CD4-positive, alpha-beta T cell treated with Interleukin-10 for 1 hour (primary cell): ENCODE measurements at regions not wholly inside any gene's neighbourhood (a gene's known extent, or its start where the extent isn't known, plus 50 kb on each side); places are given as distances from the start of the nearest gene placed in this dataset.
A peak's percentile ranks its signal among the peaks of the same experiment; 100 is the strongest.

Experiments
- DNase-seq: peaks from one replicate; pipeline ENCODE4 v3.0.0-alpha.2; 2020

DNA sequence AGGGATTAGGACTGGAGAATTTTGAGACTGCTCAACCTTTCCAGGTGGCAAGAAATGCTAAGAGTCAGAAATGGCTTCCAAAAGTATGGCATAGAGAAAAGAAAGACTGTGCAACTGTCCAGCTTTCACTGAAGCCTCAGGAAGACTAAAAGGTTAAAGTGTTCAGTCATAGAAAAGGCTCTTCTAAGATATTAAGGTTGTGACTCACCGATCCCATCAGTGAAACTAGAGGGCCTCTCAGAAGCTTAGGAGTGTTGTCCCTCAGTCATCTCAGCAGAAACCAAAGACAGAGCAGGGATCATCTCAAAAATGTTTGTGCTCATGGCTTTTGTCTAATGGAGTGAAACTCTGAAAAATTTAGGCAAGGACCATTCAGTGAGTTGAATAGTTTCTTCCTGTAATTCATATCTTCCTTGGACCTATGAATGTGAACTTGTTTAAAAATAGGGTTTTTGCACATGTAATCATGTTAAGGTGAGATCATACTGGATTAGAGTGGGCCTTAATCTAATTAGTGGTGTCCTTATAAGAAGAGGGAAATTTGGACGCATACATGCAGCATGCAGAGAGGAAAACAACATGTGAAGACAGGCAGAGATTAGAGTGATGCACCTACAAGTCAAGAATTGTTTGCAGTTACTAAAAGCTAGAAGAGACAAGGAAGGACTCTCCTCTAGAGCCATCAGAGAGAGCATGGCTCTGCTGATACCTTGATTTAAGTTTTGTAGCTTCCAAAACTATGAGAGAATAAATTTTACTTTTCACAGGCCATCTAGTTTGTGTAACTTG lies 71.3 kb downstream of the RPE65 start:
- DNase-seq, result no peak

DNA sequence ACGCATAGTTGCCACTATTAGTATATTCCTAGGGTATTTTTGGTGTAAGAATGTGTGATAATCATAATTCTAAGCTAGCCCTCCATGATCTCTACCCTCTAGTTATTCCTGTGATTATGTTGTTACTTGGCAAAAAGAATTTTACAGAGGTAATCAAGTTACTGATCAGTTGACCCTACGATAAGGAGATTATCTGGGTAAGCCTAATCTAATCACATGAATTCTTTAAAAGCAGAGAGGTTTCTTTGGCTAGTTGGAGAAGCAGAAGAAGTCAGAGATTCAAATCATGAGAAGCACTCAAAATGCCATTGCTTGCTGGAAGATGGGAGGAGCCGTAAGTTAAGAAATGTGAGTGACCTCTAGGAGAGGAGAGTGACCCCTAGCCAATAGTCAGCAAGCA lies 72.7 kb downstream of the RPE65 start:
- DNase-seq, result no peak

DNA sequence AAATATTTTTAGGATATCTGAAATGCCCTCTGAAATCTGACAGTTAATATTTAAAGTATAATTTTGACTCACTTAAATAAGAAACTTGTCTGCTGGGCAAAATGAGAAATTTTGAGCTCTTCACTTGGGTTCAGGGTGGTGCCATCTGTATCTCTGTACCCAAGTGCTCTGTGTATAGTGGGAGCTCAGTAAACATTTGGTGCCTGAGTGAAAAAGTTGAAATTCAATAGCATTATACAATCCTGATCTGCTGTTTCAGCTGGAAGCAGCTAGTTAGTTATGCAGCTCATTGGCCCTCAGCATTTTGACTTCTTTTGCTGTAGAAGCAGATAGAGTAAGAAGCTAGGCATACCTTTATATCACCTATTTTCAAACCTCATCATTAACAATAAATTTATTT lies 73.3 kb downstream of the RPE65 start:
- no peak for DNase-seq

DNA sequence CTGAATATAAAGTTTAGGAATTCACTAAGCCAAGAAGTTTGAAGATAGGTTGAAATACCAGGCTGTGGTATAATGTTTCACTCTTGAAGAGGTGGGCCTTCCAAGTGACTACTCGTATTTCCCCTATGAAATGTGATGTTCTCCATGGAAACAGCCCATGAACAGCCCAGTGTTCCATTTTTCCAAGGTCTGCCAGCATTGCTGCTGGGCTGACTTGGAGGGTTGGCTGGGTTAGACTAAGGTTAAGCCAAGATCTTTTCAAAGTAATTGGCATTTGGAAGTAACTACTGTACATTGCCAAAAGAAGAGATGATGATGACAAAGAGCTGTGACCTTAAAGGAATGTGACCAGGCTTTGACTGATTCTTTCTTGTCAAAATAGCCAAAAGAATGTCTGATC lies 73.8 kb downstream of the RPE65 start:
- no peak for DNase-seq

DNA sequence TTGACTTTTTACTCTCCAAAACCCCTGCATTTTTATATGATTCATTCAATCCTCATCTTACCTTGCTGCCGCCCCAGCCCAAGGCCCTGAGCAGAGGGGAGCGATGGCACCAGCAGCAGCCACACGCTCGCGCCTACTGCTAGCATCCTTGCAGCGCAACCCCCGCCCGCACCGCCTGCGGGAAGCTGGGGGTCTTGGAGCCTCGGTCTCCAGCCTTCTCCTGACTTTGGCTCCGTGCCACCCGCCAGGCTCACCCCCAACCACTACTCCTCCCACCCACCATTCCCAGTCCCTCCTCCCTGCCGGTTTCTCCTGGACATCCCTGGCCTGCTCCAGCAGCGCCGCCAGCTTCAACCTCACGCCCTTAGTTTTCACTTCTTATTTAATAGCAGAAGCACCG lies 76.6 kb downstream of the RPE65 start:
- no peak for DNase-seq

DNA sequence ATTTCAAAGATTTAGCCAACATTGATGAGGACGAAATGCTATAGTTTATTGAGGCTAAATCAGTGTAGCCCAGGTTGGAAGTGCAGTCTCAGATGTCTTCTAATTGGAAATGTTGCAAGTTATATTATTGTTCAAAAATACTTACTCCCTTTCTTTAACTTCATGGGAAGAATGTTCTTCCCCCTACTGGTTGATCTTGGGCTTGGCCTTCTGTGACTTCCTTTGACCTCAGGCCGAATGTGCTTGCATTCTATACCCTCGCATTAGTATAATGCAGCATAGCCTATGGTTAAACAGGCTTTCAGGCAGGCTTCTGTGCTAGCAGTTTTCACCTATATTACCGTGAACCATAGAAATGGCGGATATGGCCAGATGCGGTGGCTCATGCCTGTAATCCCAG lies 77.3 kb downstream of the RPE65 start:
- no peak for DNase-seq

DNA sequence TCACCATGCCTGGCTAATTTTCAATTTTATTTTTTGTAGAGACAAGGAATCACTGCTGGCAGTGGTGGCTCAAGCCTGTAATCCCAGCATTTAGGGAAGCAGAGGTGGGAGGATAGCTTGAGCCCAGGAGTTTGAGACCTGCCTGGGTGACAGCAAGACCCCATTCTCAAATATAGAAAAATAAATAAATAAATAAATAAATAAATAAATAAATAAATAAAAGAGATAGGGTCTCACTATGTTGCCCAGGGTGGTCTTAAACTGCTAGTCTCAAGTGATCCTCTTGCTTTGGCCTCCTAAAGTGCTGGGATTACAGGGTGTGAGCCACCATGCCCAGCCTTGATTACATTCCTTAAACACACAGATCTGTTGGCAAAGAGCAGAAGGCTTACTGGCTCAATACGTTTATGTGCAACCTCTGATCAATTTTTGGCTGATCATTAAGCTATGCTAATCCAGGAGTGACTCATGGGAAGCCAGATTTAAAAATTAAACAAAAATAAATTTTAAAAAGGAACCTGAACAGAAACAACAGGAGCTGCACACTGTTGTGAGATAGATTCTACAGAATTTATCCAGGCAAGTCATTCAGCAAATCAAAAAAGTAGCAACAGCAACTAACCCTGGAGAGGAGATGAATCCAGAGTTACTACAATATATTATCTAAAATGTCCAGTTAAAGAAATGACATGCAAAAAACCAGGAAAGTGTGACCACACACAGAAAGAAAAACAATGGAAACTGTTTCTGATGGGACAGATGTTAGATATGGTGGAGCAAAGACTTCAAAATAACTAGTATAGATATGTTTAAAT lies 79.4 kb downstream of the RPE65 start:
- no peak for DNase-seq

DNA sequence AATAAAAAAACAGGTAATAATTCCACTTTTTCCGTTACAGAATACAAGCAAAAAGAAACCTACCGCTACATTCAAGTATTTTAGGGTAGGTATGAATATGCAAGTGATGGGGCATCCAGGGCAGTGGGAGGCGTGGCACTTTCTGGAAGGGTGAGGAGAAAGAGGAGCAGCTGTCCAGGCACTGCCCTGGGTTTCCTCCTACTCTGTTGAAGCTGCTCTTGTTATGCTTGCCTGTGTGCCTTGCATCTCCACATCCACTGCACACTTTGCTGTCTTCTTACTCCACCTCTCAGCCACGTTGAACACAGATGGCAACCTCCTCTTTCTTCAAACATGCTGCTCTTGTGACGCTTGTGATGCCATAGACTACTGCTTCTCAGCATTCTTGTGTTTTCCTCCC lies 83.2 kb downstream of the RPE65 start:
- no peak for DNase-seq

DNA sequence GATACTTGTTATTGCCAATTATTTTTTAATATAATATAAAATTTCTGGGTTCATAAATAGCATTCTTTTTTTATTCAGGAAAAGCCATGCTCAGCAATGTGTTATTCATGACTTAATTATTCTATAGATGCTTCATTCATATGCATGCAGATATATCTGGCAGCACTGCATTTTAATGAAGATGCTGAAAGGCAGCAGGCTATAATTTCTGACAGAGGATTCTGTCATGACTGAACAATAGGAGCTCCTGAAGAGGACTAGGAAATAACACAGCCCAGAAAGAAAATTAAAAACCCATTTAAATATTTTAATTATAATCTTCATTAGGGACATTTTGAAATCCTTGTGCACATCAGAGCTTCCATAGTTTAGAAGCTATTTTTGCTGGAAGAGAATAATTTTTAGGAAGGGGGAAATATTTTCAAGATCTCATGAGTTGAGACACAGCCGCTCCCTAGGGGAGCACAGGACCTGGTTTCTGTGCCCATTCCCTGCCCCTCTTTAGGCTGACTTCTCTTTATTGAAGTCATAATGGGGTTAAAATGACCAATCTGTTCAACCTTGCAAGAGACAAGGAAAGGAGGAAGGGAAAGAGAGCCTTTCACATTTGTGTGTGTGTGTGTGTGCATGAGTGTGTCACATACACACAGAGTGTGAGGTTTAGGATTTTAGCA lies 83.9 kb downstream of the RPE65 start:
- DNase-seq, result no peak

DNA sequence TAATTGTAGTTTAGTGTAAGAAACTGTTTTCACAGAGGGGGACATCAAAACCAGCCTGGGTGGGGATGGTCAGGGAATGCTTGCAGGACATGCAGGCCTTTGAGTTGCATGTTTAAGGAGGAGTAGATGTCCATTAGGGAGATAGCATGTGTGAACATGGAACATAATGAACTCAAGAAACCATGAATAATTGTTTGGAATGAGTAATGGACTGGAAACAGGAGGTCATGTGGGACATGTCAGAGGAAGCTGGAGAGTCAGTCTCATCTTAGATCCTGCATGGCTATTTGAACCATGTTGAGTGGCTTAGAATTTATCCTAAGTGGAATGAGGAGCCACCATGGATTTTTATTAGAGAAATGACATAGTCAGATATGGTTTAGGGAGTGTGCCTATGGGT lies 86.4 kb downstream of the RPE65 start:
- no peak for DNase-seq

DNA sequence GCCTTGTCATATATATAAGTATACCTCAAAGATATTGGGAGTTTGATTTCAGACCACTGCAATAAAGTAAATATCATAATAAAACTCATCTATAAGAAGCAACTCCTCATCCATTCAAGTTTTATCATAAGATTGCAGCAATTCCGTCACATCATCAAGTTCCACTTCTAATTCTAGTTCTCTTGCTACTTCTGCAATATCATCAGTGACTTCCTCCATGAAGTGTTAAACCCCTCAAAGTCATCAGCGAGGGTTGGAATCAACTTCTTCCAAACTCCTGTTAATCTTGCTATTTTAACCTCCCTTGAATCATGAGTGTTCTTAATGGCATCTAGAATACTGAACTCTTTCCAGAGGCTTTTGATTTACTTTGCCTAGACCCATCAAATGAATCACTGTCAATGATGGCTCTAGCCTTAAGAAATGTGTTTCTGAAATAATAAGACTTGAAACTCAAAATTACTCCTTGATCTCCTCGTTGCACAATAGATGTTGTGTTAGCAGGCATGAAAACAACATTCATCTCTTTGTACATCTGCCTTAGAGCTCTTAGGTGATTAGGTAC lies 88.3 kb downstream of the RPE65 start:
- no peak for DNase-seq

DNA sequence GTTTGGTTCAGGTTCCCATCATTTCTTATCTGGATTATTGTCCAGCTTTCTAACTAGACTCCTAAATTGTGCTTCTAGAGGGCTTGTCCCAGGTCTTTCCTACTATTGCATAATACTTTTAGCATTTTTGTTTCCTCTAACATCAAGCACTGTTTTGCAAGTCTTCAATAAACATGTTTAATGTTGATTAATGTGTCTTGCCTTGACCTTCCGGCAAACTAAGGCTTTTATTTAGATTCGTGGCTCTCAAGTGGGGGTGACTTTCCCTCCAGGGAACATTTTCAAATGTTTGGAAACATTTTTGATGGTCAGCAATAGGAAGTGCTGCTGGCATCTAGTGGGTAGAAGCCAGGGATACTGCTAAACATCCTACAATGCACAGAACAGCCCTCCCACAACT lies 90.7 kb downstream of the RPE65 start:
- no peak for DNase-seq

DNA sequence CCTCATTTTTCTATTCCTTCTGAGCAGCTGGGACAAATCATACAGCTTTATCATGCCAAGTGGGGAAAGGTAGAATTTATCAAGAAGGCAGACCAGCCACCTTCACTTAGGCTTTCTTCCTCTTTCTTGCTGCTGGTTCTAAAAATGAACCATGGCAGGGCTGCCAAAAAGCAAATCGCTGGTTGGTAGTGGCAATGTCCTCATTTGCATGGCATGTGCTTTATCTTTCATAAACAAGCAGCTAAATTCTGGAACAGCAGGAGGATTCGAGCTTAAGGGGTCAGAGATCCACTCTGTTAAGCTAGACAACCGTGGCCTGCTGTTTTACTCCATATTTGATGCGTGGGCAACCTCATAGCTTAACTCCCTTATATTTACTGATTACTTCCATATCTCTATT lies 91.3 kb downstream of the RPE65 start:
- DNase-seq, result no peak

DNA sequence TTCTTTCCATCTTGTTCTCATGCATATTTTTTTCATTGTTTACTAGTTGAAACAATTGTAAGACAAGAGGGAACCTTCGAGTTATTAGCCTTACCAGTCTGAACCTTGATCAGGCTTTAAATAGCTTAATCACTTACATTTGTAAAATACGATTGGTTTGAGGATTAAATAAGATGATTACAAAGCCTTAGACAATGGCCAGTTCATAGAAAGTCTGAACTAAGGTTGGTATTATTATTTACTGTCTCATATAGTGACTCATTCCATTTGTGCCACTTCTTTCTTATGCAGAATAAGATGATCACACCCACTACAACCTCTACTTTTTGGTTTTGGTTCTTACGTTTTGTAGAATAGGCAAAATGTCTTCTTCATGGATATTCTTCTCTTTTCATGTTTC lies 94.1 kb downstream of the RPE65 start:
- DNase-seq, result no peak

DNA sequence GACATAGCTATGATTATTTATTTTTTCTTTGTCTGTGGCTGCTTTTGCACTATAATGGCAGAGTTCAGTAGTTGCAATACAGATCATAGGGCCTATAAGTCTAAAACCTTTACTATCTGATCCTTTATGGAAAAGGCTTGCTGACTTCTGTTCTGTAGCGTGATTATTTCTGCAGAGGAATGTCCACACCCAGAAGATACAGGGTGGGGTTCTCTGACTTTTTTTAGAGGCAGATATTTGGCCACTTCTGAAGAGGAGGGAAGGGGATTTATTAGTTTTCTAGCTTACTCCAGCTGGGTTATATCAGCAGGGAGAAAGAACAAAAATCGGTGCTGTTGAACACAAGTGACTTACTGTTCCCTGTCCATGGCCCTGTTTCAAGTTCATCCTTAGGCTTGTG lies 97.6 kb downstream of the RPE65 start:
- no peak for DNase-seq

DNA sequence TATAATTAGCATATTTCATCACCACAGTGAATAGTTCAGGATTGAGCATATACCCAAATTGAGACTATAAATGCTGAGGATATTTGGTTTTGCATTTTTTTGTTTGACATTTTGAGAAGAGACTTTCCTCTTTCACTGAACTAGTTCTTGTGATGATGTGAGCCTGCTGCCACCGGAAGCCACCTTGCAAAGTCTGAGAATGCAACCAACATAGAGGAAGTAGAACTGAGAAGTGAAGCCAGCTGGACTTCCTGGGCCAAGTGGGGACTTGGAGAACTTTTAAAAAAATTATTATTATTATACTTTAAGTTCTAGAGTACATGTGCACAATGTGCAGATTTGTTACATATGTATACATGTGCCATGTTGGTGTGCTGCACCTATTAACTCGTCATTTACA lies 102.3 kb downstream of the RPE65 start:
- peak; percentile 2 for DNase-seq

DNA sequence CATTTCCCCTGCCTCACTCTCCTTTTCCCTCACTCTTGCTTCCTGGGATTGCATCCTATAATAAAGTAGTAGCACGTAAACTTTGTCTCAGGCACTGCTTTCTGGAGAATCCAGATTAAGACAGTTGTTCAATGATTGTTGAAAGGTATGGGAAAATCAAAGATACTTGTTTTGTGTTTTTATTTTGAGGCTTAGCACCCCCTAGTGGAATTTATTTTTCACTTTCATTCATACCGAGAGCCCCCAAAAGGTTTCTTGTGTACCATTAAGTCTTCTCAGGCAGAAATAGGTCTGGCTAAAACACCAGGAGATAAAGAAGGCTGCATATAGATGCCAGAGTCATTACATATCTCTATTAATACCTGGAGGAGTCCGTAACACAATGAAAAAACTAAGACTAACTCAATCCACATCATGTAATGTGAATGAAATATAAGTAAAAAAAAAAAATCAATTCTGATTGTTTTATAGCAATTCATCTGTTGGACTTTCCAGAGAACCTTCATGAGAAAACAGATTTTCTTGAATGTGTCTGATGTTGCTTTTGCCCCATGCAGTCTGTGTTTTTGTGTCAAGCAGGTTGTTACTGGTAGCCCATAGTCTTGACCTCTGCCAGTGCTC lies 103.5 kb downstream of the RPE65 start:
- no peak for DNase-seq

DNA sequence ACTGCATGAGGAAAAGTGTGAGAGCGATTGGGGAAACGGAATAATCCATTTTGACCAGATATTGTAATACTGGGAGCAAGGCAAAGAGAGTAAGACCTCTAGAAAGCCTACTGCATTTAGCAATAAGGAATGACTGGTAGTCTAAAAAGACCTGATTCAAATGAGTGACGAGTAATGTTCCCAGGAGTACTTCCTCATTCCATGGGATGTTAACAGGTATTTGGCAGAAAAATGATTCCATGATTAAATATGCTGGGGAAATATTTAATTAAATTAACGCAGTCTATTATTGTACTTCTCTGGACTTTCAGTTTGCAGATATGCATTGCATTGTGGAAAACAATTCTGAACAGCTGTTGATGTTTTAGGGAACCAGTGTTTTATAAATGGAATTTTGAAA lies 105.5 kb downstream of the RPE65 start:
- no peak for DNase-seq

DNA sequence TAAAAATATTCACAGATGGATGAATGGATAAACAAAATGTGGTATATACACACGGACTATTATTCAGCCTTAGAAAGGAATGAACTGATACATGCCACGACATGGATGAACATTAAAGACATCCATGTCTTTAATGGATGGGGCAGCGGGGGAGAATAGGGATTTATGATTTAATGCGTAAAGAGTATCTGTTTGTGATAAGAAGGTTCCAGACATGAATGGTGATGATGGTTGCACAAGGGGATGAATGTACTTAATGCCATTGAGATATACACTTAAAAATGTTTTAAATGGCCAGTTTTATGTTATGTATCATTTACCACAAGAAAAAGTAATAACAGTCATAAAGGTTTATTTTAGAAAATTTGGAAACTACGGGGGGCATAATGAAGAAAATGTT lies 108.6 kb upstream of the WLS start:
- DNase-seq, result no peak

DNA sequence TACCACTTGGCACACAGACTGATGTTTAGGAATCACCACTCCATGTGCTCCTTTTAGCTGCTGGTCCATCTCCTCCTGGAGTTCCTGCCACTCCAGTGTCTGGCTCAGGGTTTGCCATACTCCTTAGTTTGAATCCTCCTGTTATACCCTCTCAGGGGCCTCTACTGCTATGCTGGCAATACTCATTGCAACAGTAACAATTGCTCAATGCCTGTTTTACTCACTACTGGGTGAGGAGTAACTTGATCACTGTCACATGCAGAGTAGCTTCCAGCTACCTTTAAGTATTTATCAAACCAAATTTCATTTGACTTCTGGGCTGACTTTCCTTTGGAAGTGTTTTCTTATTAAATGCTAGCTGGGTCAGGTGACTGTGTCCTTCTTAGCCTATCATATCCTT lies 107.2 kb upstream of the WLS start:
- no peak for DNase-seq

DNA sequence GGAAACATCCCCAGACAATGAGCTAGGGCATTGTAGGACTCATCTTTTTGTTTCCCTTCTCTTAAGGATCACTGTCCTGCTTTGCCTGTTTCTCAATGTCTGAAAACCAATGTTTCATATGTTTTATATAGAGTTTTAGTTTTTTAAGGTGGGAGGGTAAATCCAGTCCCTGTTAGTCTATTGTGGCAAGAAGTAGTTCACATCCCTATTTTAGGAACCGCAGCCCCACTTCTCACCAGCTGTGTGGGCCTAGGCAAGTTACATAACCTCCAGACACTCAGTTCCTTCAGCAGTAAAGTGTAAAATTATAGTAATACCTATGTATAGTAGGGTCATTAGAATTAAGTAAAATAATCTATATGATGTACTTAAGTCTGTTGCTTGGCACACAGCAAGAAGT lies 105.8 kb upstream of the WLS start:
- no peak for DNase-seq

DNA sequence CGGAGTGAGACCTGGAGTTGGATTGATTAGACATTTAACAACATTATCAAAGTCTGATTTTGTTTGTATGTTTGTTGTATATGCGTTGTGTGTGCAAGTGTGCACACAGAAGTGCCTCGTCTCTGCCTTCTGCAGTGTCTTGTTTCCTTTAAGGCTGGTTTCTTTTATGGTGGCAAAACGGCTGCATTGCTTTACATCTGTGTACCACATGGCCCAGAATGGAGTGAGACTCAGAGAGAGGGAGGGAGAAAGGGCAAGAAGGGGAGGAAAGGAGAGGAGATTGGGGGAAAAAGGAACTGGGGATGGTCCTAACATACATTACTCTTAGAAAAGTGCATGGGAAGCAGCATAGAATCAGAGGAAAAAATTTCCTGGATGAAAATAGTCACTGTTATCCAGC lies 99.7 kb upstream of the WLS start:
- DNase-seq, result no peak
